ENCODE measurements at regions not wholly inside any gene's neighbourhood (a gene's known extent, or its start where the extent isn't known, plus 50 kb on each side); places are given as distances from the start of the nearest gene placed in this dataset.
"Not testable (repeated sequence)": the region's sequence is repeated elsewhere in the genome, so short reads cannot be mapped to it uniquely, and the experiment has no call there.

DNA sequence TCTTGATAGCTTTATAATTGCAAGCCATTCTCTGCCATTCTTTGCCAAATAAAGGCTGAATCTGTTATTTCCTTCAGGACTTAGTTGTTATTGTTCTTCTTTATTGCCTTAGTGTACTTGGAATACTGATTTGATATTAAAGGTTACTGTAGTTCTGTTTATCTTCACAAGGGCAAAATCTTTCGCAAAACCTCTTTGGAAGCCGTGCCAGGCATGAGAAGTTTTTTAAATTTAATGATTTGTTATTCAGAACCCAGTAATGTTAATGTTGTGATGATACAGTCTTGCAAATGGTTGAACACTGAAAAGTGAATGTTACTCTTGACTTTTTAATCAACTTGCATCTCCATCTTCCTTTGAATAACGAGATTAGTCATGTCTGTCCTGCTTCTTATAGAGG, 1225.2 kb upstream of the GOT2 start:
- peaks cover 3% of the 10 kb centered on the region for H3K27me3 Mint-ChIP-seq (ENCODE audit: unreplicated experiment)
- no peak for DNase-seq (ENCODE audit: extremely low spot score, unreplicated experiment)
- peaks cover 3% of the 10 kb centered on the region for H3K9me3 Mint-ChIP-seq (ENCODE audit: unreplicated experiment)
- no peak overlapping the region for H3K27ac Mint-ChIP-seq (ENCODE audit: unreplicated experiment)
- TF ChIP-seq, protein P1, sequence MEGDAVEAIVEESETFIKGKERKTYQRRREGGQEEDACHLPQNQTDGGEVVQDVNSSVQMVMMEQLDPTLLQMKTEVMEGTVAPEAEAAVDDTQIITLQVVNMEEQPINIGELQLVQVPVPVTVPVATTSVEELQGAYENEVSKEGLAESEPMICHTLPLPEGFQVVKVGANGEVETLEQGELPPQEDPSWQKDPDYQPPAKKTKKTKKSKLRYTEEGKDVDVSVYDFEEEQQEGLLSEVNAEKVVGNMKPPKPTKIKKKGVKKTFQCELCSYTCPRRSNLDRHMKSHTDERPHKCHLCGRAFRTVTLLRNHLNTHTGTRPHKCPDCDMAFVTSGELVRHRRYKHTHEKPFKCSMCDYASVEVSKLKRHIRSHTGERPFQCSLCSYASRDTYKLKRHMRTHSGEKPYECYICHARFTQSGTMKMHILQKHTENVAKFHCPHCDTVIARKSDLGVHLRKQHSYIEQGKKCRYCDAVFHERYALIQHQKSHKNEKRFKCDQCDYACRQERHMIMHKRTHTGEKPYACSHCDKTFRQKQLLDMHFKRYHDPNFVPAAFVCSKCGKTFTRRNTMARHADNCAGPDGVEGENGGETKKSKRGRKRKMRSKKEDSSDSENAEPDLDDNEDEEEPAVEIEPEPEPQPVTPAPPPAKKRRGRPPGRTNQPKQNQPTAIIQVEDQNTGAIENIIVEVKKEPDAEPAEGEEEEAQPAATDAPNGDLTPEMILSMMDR (IDR thresholded peaks at IDR 0.05): no peak
- no peak overlapping the region for H3K4me3 Mint-ChIP-seq (ENCODE audit: unreplicated experiment)
- no peaks in the 10 kb centered on the region for H3K4me1 Mint-ChIP-seq (ENCODE audit: unreplicated experiment)
- H3K36me3 Mint-ChIP-seq (ENCODE audit: unreplicated experiment): no peaks in the 10 kb centered on the region

GRCh38 chr16:59950431-59950830, 1216.3 kb upstream of the GOT2 start:
- H3K9me3 Mint-ChIP-seq (ENCODE audit: unreplicated experiment): peaks cover 4% of the 10 kb centered on the region
- no peaks in the 10 kb centered on the region for H3K4me1 Mint-ChIP-seq (ENCODE audit: unreplicated experiment)
- H3K4me3 Mint-ChIP-seq (ENCODE audit: unreplicated experiment): no peak overlapping the region
- DNase-seq (ENCODE audit: extremely low spot score, unreplicated experiment): no peak
- H3K36me3 Mint-ChIP-seq (ENCODE audit: unreplicated experiment): no peaks in the 10 kb centered on the region
- H3K27me3 Mint-ChIP-seq (ENCODE audit: unreplicated experiment): no peaks in the 10 kb centered on the region
- no peak overlapping the region for H3K27ac Mint-ChIP-seq (ENCODE audit: unreplicated experiment)
- TF ChIP-seq, protein P1 (IDR thresholded peaks at IDR 0.05): no peak

DNA sequence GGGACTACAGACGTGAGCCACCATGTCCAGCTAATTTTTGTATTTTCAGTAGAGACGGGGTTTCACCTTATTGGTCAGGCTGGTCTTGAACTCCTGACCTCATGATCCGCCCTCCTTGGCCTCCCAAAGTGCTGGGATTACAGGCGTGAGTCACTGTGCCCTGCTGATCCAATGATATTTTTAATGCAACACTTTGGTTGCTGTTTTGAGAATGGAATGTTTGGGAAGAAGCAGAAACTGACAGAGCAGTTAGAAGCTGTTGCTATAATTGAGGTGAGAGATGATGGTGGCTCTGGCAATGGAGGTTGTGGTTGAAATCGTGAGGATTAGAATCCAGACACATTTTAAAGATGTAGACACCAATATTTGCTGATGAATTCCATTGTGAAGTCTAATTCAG, 1209.9 kb upstream of the GOT2 start:
- not testable (repeated sequence) for H3K4me1 Mint-ChIP-seq (ENCODE audit: unreplicated experiment); H3K4me3 Mint-ChIP-seq (ENCODE audit: unreplicated experiment); H3K27me3 Mint-ChIP-seq (ENCODE audit: unreplicated experiment); DNase-seq (ENCODE audit: extremely low spot score, unreplicated experiment); H3K36me3 Mint-ChIP-seq (ENCODE audit: unreplicated experiment); H3K27ac Mint-ChIP-seq (ENCODE audit: unreplicated experiment); H3K9me3 Mint-ChIP-seq (ENCODE audit: unreplicated experiment)

GRCh38 chr16:59941594-59941993, 1207.5 kb upstream of the GOT2 start:
- no peaks in the 10 kb centered on the region for H3K36me3 Mint-ChIP-seq (ENCODE audit: unreplicated experiment)
- H3K27me3 Mint-ChIP-seq (ENCODE audit: unreplicated experiment): no peaks in the 10 kb centered on the region

GRCh38 chr16:59920054-59920453, 1185.9 kb upstream of the GOT2 start:
- Mint-ChIP-seq H3K27me3 (ENCODE audit: unreplicated experiment) (no peaks in the 10 kb centered on the region), H3K9me3 (ENCODE audit: unreplicated experiment) (no peaks in the 10 kb centered on the region), H3K4me1 (ENCODE audit: unreplicated experiment) (no peaks in the 10 kb centered on the region)

More at GRCh38 chr16:59941594-59941993, 1207.5 kb upstream of the GOT2 start:
- no peak for DNase-seq (ENCODE audit: extremely low spot score, unreplicated experiment)
- H3K27ac Mint-ChIP-seq (ENCODE audit: unreplicated experiment): no peak overlapping the region
- TF ChIP-seq, protein P1 (IDR thresholded peaks at IDR 0.05): no peak
- no peaks in the 10 kb centered on the region for H3K4me1 Mint-ChIP-seq (ENCODE audit: unreplicated experiment)
- H3K4me3 Mint-ChIP-seq (ENCODE audit: unreplicated experiment): no peak overlapping the region
- H3K9me3 Mint-ChIP-seq (ENCODE audit: unreplicated experiment): peaks cover 22% of the 10 kb centered on the region

More at GRCh38 chr16:59920054-59920453, 1185.9 kb upstream of the GOT2 start:
- no peak for DNase-seq (ENCODE audit: extremely low spot score, unreplicated experiment)
- no peak overlapping the region for H3K27ac Mint-ChIP-seq (ENCODE audit: unreplicated experiment)
- no peak overlapping the region for H3K4me3 Mint-ChIP-seq (ENCODE audit: unreplicated experiment)
- TF ChIP-seq, protein P1 (IDR thresholded peaks at IDR 0.05): no peak
- no peaks in the 10 kb centered on the region for H3K36me3 Mint-ChIP-seq (ENCODE audit: unreplicated experiment)
